Prostate gland (tissue), 2 donors: ENCODE measurements at regions not wholly inside any gene's neighbourhood (a gene's known extent, or its start where the extent isn't known, plus 50 kb on each side); places are given as distances from the start of the nearest gene placed in this dataset.

ENCODE experiments used
- POLR2A ChIP-seq: fragments of 450-650 bp; IDR thresholded peaks from one replicate; pipeline ENCODE4 v1.6.1; 2016; ENCODE audit warnings: antibody characterized with exemption, mild to moderate bottlenecking
- POLR2AphosphoS5 ChIP-seq: sonication (generic); formaldehyde crosslinking; IDR thresholded peaks from one replicate; pipeline ENCODE4 v1.6.1; 2017; ENCODE audit warnings: antibody characterized with exemption
- TF ChIP-seq, protein P1 (sequence below), 4 experiments: fragments of 200-600 bp in 2 of 4; fragments of 450-650 bp in 2 of 4; sonication (generic) in 2 of 4; IDR thresholded peaks; 1 replicate in 3 of 4; 2 replicates in 1 of 4; pipeline ENCODE4 v1.5.1; 2016 to 2019; ENCODE audit warnings: antibody characterized with exemption in 4 of 4, mild to moderate bottlenecking in 2 of 4, moderate library complexity in 2 of 4

- TF ChIP-seq, protein P1, sequence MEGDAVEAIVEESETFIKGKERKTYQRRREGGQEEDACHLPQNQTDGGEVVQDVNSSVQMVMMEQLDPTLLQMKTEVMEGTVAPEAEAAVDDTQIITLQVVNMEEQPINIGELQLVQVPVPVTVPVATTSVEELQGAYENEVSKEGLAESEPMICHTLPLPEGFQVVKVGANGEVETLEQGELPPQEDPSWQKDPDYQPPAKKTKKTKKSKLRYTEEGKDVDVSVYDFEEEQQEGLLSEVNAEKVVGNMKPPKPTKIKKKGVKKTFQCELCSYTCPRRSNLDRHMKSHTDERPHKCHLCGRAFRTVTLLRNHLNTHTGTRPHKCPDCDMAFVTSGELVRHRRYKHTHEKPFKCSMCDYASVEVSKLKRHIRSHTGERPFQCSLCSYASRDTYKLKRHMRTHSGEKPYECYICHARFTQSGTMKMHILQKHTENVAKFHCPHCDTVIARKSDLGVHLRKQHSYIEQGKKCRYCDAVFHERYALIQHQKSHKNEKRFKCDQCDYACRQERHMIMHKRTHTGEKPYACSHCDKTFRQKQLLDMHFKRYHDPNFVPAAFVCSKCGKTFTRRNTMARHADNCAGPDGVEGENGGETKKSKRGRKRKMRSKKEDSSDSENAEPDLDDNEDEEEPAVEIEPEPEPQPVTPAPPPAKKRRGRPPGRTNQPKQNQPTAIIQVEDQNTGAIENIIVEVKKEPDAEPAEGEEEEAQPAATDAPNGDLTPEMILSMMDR (IDR thresholded peaks at IDR 0.05): no peak
- TF ChIP-seq POLR2AphosphoS5 (no peak), POLR2A (no peak)
Observed at GRCh38 chr22:34308101-34308500, 387.8 kb upstream of the LARGE1 start.
